Putamen (tissue), 1 donor: ENCODE measurements at regions not wholly inside any gene's neighbourhood (a gene's known extent, or its start where the extent isn't known, plus 50 kb on each side); places are given as distances from the start of the nearest gene placed in this dataset.

Source experiments
- DNase-seq: peaks from one replicate; pipeline ENCODE4 v3.0.0-alpha.2; 2016; ENCODE audit warnings: low spot score

- no peak for DNase-seq
Observed at GRCh38 chr2:239489481-239489880, 88.7 kb upstream of the HDAC4 start.

- no peak for DNase-seq
Observed at GRCh38 chr2:239488125-239488524, 87.3 kb upstream of the HDAC4 start.

GRCh38 chr2:239487272-239487671 is 86.5 kb upstream of the HDAC4 start:
- no peak for DNase-seq

- DNase-seq = no peak
Observed at GRCh38 chr2:239485622-239486021, 84.8 kb upstream of the HDAC4 start.

- no peak for DNase-seq
Observed at GRCh38 chr2:239484571-239485355, 83.9 kb upstream of the HDAC4 start.

- DNase-seq = no peak
Observed at GRCh38 chr2:239482778-239483712, 82.2 kb upstream of the HDAC4 start.

- no peak for DNase-seq
Observed at GRCh38 chr2:239479471-239479870, 78.7 kb upstream of the HDAC4 start.

- DNase-seq = no peak
Observed at GRCh38 chr2:239477591-239477990, 76.8 kb upstream of the HDAC4 start.

- DNase-seq = no peak
Observed at GRCh38 chr2:239476757-239477585, 76.2 kb upstream of the HDAC4 start.

- DNase-seq = no peak
Observed at GRCh38 chr2:239476029-239476756, 75.4 kb upstream of the HDAC4 start.

GRCh38 chr2:239475161-239476028 is 74.6 kb upstream of the HDAC4 start:
- DNase-seq = no peak

- DNase-seq = no peak
Observed at GRCh38 chr2:239473211-239473805, 72.5 kb upstream of the HDAC4 start.

- no peak for DNase-seq
Observed at GRCh38 chr2:239472235-239472775, 71.5 kb upstream of the HDAC4 start.

- DNase-seq = no peak
Observed at GRCh38 chr2:239471011-239471792, 70.4 kb upstream of the HDAC4 start.

- DNase-seq = no peak
Observed at GRCh38 chr2:239470151-239470900, 69.5 kb upstream of the HDAC4 start.

- no peak for DNase-seq
Observed at GRCh38 chr2:239469106-239469960, 68.5 kb upstream of the HDAC4 start.

GRCh38 chr2:239468491-239469105 is 67.8 kb upstream of the HDAC4 start:
- no peak for DNase-seq
